ENCODE measurements at regions not wholly inside any gene's neighbourhood (a gene's known extent, or its start where the extent isn't known, plus 50 kb on each side); places are given as distances from the start of the nearest gene placed in this dataset.

GRCh38 chr18:37871561-37871960, 306.0 kb upstream of the CELF4 start:
- H2AFZ ChIP-seq (ENCODE audit: low read length): no peak overlapping the region
- no peak for DNase-seq (ENCODE audit: low read depth in 1 of 2, low spot score in 2 of 2)
- no peaks in the 10 kb centered on the region for H3K27me3 ChIP-seq (replicated peaks in 1 of 4; ENCODE audit: control insufficient read depth in 3 of 4, extremely low read depth in 1 of 4, insufficient read depth in 3 of 4, low read length in 3 of 4)
- no peaks in the 10 kb centered on the region for H3K36me3 ChIP-seq (ENCODE audit: control insufficient read depth in 2 of 4, insufficient read depth in 4 of 4, low read length in 3 of 4)
- H3K27ac ChIP-seq (ENCODE audit: low read depth, low read length): no peak overlapping the region
- TF ChIP-seq TAF1 (IDR thresholded peaks at IDR 0.05; ENCODE audit: low read depth, low read length) (no peak), FOSL1 (IDR thresholded peaks at IDR 0.05; ENCODE audit: insufficient read depth, low read depth, low read length) (no peak), SP2 (IDR thresholded peaks at IDR 0.05; ENCODE audit: low read length) (no peak), ATF2 (IDR thresholded peaks at IDR 0.05; ENCODE audit: low read length) (no peak)
- H2BK120ac ChIP-seq (replicated peaks; ENCODE audit: low read depth, low read length): no peak overlapping the region
- no peak overlapping the region for H3K23ac ChIP-seq (ENCODE audit: insufficient read length)
- no peaks in the 10 kb centered on the region for H3K23me2 ChIP-seq (ENCODE audit: low read depth, low read length)
- no peak overlapping the region for H2BK15ac ChIP-seq (ENCODE audit: low read length)
- no peaks in the 10 kb centered on the region for H3K79me2 ChIP-seq (ENCODE audit: control insufficient read depth in 1 of 2, insufficient read depth in 2 of 2, low read length in 2 of 2)
- H3K9ac ChIP-seq (replicated peaks in 1 of 4; ENCODE audit: extremely low read depth in 1 of 4, low read depth in 3 of 4, low read length in 3 of 4): no peak overlapping the region
- H2AK5ac ChIP-seq (ENCODE audit: low read depth, low read length): no peak overlapping the region
- H3K4ac ChIP-seq (replicated peaks; ENCODE audit: insufficient read length, low read depth, low read length): no peak overlapping the region
- no peak overlapping the region for H4K8ac ChIP-seq (ENCODE audit: extremely low read depth, insufficient read depth, low read length)
- no peak overlapping the region for H4K5ac ChIP-seq (ENCODE audit: insufficient read length, low read depth, low read length)
- H3K9me3 ChIP-seq (ENCODE audit: insufficient read depth in 2 of 2, low read depth in 1 of 2, low read length in 1 of 2): no peaks in the 10 kb centered on the region
- no peak overlapping the region for H2BK20ac ChIP-seq (ENCODE audit: low read length)
- H3K4me2 ChIP-seq (ENCODE audit: insufficient read depth in 1 of 2, low read depth in 2 of 2, low read length in 2 of 2): no peak overlapping the region
- no peak for FAIRE-seq
- H3K56ac ChIP-seq (replicated peaks; ENCODE audit: insufficient read length, low read depth, low read length): no peak overlapping the region
- WGBS, 2 experiments (ENCODE audit: extremely low coverage in 1 of 2, insufficient coverage in 1 of 2, insufficient read length in 1 of 2, insufficient replicate concordance in 2 of 2, low coverage in 1 of 2, low lambda C conversion rate in 2 of 2, missing lambda C conversion rate in 1 of 2): 50% methylated on average over 1 of the region's 1 CpG; no CpG with 5 or more reads in 1 of the 2 experiments
- no peaks in the 10 kb centered on the region for H3K79me1 ChIP-seq (ENCODE audit: low read depth, low read length)
- H2BK5ac ChIP-seq (ENCODE audit: low read depth, low read length): no peak overlapping the region
- no peaks in the 10 kb centered on the region for H4K20me1 ChIP-seq (replicated peaks in 1 of 2; ENCODE audit: control insufficient read depth in 1 of 2, insufficient read depth in 2 of 2, low read length in 2 of 2)
- no peak overlapping the region for H3K4me3 ChIP-seq (ENCODE audit: extremely low read depth in 1 of 4, insufficient read depth in 2 of 4, low read depth in 3 of 4, low read length in 4 of 4)
- ChIA-PET POLR2A (ENCODE audit: partially characterized antibody) (no interaction called here), CTCF (ENCODE audit: partially characterized antibody) (interaction anchor here (1.6 kb wide), 1 partner anchor 19 kb away, joined by 3 read pairs; no protein-coding TSS in a partner anchor)
- H2BK12ac ChIP-seq (ENCODE audit: low read depth, low read length): no peak overlapping the region
- no peak overlapping the region for H3K14ac ChIP-seq (ENCODE audit: insufficient read length)
- H3K4me1 ChIP-seq (replicated peaks in 1 of 4; ENCODE audit: control insufficient read depth in 3 of 4, insufficient read depth in 4 of 4, low read length in 3 of 4): no peaks in the 10 kb centered on the region
- H4K91ac ChIP-seq (replicated peaks; ENCODE audit: insufficient read length, low read length): no peak overlapping the region
- no peak overlapping the region for H3K18ac ChIP-seq (ENCODE audit: extremely low read depth, low read length)

Data from H1 (cell line).